Fibroblast of lung (primary cell): ENCODE measurements at regions not wholly inside any gene's neighbourhood (a gene's known extent, or its start where the extent isn't known, plus 50 kb on each side); places are given as distances from the start of the nearest gene placed in this dataset.

Experiments
- DNase-seq, 2 donors: peaks; one replicate each; pipeline versions ENCODE4 v3.0.0 to v3.0.0-alpha.2; 2010; ENCODE audit warnings: low read depth in 2 of 2
- H2AFZ ChIP-seq: 2 replicates; pipeline ENCODE4 v1.5.1; 2012; ENCODE audit warnings: low read length, control low read depth, inconsistent platforms
- H3K27ac ChIP-seq: 2 replicates; pipeline ENCODE4 v1.5.1; 2011; ENCODE audit warnings: low read length, control low read depth; ENCODE audit not compliant: insufficient read depth
- H3K27me3 ChIP-seq: 2 replicates; pipeline ENCODE4 v1.5.1; 2011; ENCODE audit warnings: mild to moderate bottlenecking, low read length; ENCODE audit not compliant: control insufficient read depth, insufficient read depth
- H3K36me3 ChIP-seq: 2 replicates; pipeline ENCODE4 v1.5.1; 2011; ENCODE audit warnings: low read length; ENCODE audit not compliant: control insufficient read depth, insufficient read depth
- H3K4me1 ChIP-seq: 2 replicates; pipeline ENCODE4 v1.5.1; 2011; ENCODE audit warnings: low read length; ENCODE audit not compliant: control insufficient read depth, insufficient read depth; ENCODE audit errors: extremely low read depth
- H3K4me2 ChIP-seq: 2 replicates; pipeline ENCODE4 v1.5.1; 2011; ENCODE audit warnings: low read length, control low read depth; ENCODE audit not compliant: insufficient read depth; ENCODE audit errors: extremely low read depth
- H3K4me3 ChIP-seq, 4 experiments: fragments of 200-600 bp in 1 of 4; sonication (generic) in 1 of 4; replicated peaks in 1 of 4; 2 replicates each; pipeline ENCODE4 v1.5.1; 2011 to 2016; ENCODE audit warnings: low read length in 4 of 4, low read depth in 3 of 4, mild to moderate bottlenecking in 3 of 4, control low read depth in 2 of 4, inconsistent platforms in 1 of 4, mixed read lengths in 1 of 4; ENCODE audit not compliant: insufficient read depth in 1 of 4; ENCODE audit errors: control extremely low read depth in 1 of 4
- H3K79me2 ChIP-seq: 2 replicates; pipeline ENCODE4 v1.5.1; 2012; ENCODE audit warnings: mild to moderate bottlenecking, low read length, inconsistent platforms; ENCODE audit not compliant: control insufficient read depth, insufficient read depth
- H3K9ac ChIP-seq: 2 replicates; pipeline ENCODE4 v1.5.1; 2011; ENCODE audit warnings: mild to moderate bottlenecking, low read length, control low read depth; ENCODE audit not compliant: insufficient read depth
- H3K9me3 ChIP-seq: 2 replicates; pipeline ENCODE4 v1.5.1; 2012; ENCODE audit warnings: low read depth, low read length; ENCODE audit not compliant: control insufficient read depth, insufficient read depth
- H4K20me1 ChIP-seq: 2 replicates; pipeline ENCODE4 v1.5.1; 2011; ENCODE audit warnings: low read length; ENCODE audit not compliant: control insufficient read depth, insufficient read depth; ENCODE audit errors: extremely low read depth
- EZH2 ChIP-seq: IDR thresholded peaks from 2 replicates; pipeline ENCODE4 v1.5.1; 2012; ENCODE audit warnings: low read length, control low read depth, mild to moderate bottlenecking; ENCODE audit errors: missing control alignments
- TF ChIP-seq, protein P1 (sequence below), 2 donors: IDR thresholded peaks in 1 of 2; conservative IDR thresholded peaks in 1 of 2; 1 replicate in 1 of 2; 2 replicates in 1 of 2; pipeline ENCODE4 v1.5.1; 2011 to 2012; ENCODE audit warnings: low read length in 2 of 2, control low read depth in 1 of 2, inconsistent platforms in 1 of 2, low read depth in 1 of 2, mild to moderate bottlenecking in 1 of 2

DNA sequence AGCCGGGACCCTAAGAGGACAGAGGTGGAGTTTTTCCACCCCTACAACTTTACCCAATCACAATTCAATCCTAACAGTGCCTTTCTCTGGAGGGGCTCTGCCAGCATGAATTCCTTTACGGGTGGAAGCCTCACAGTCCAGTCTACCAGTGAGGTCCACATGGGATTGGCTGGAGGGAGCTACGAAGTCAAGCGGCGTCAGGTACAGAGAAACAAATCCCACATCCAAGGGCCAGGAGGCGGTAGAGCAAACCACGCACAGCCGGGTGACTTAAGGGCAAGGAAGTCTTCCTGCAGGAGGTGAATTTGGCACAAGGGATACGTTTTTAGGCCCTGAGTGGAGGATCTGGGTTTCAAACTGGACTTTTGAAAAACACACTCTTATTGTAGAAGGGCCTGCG lies 199.6 kb downstream of the UQCRFS1 start:
- Histone ChIP-seq H3K4me3 (no peak overlapping the region), H3K9ac (no peak overlapping the region), H3K9me3 (no peaks in the 10 kb centered on the region), H3K27ac (no peak overlapping the region), H3K4me2 (no peak overlapping the region), H4K20me1 (no peaks in the 10 kb centered on the region), H3K4me1 (no peaks in the 10 kb centered on the region), H3K36me3 (no peaks in the 10 kb centered on the region), H2AFZ (no peak overlapping the region), H3K27me3 (peaks cover 5% of the 10 kb centered on the region), H3K79me2 (no peaks in the 10 kb centered on the region)
- DNase-seq = no peak
- TF ChIP-seq, protein P1, sequence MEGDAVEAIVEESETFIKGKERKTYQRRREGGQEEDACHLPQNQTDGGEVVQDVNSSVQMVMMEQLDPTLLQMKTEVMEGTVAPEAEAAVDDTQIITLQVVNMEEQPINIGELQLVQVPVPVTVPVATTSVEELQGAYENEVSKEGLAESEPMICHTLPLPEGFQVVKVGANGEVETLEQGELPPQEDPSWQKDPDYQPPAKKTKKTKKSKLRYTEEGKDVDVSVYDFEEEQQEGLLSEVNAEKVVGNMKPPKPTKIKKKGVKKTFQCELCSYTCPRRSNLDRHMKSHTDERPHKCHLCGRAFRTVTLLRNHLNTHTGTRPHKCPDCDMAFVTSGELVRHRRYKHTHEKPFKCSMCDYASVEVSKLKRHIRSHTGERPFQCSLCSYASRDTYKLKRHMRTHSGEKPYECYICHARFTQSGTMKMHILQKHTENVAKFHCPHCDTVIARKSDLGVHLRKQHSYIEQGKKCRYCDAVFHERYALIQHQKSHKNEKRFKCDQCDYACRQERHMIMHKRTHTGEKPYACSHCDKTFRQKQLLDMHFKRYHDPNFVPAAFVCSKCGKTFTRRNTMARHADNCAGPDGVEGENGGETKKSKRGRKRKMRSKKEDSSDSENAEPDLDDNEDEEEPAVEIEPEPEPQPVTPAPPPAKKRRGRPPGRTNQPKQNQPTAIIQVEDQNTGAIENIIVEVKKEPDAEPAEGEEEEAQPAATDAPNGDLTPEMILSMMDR (conservative IDR thresholded peaks at IDR 0.05 in 1 of 2, IDR thresholded peaks at IDR 0.05 in 1 of 2; ENCODE audit: low read depth in 1 of 2, low read length in 2 of 2) = no peak

DNA sequence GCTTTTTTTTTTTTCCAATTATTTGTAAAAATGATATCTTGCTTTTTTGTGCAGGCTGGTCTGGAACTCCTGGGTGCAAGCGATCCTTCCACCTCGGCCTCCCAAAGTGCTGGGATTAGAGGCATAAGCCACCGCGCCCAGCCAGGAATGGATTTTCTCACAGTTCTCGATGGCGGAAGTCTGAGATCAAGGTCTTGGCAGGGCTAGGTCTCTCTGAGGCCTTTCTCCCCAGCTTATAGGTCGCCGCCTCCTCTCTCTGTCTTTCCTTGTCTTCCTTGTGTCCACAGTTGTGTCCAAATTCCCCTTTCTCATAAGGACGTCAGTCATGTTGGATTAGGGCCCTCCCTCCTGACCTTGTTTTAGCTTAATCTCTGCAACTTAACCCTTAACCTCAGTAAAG lies 200.5 kb downstream of the UQCRFS1 start:
- TF ChIP-seq, protein P1 (conservative IDR thresholded peaks at IDR 0.05 in 1 of 2, IDR thresholded peaks at IDR 0.05 in 1 of 2; ENCODE audit: low read depth in 1 of 2, low read length in 2 of 2) = no peak
- TF ChIP-seq EZH2 = no peak
- no peaks in the 10 kb centered on the region for H4K20me1 ChIP-seq
- H3K79me2 ChIP-seq = no peaks in the 10 kb centered on the region
- no peak overlapping the region for H3K9ac ChIP-seq
- H3K4me1 ChIP-seq = no peaks in the 10 kb centered on the region
- peaks cover 5% of the 10 kb centered on the region for H3K27me3 ChIP-seq
- no peak overlapping the region for H3K27ac ChIP-seq
- H3K36me3 ChIP-seq = no peaks in the 10 kb centered on the region
- no peak for DNase-seq
- no peaks in the 10 kb centered on the region for H3K9me3 ChIP-seq
- no peak overlapping the region for H2AFZ ChIP-seq
- no peak overlapping the region for H3K4me3 ChIP-seq
- H3K4me2 ChIP-seq = no peak overlapping the region

DNA sequence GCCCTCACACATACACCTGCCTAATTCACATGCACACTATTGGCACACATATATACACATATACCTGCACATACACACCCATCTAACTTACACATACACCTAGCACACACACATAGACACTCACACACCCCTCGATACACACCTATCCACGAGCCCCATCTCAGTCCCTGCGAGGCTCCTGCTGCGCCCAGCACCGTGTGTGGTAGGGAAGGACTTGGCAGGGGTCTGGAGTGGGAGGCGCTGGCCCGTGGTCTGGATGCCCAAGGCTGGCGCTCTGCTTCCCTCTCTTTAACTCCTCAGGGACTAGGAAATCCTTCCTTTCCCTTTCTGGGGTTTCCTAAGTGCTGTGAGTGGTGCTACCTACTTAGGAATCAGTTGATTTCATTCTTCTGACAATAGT lies 202.7 kb downstream of the UQCRFS1 start:
- no peaks in the 10 kb centered on the region for H3K36me3 ChIP-seq
- no peaks in the 10 kb centered on the region for H4K20me1 ChIP-seq
- no peak overlapping the region for H3K27ac ChIP-seq
- no peaks in the 10 kb centered on the region for H3K27me3 ChIP-seq
- no peak overlapping the region for H3K4me3 ChIP-seq
- TF ChIP-seq EZH2 = no peak
- TF ChIP-seq, protein P1 (conservative IDR thresholded peaks at IDR 0.05 in 1 of 2, IDR thresholded peaks at IDR 0.05 in 1 of 2; ENCODE audit: low read depth in 1 of 2, low read length in 2 of 2) = no peak
- H3K79me2 ChIP-seq = no peaks in the 10 kb centered on the region
- H3K9ac ChIP-seq = no peak overlapping the region
- no peak for DNase-seq
- H2AFZ ChIP-seq = no peak overlapping the region
- no peak overlapping the region for H3K4me2 ChIP-seq
- H3K4me1 ChIP-seq = no peaks in the 10 kb centered on the region
- H3K9me3 ChIP-seq = no peaks in the 10 kb centered on the region
